ENCODE measurements at regions not wholly inside any gene's neighbourhood (a gene's known extent, or its start where the extent isn't known, plus 50 kb on each side); places are given as distances from the start of the nearest gene placed in this dataset.

DNA sequence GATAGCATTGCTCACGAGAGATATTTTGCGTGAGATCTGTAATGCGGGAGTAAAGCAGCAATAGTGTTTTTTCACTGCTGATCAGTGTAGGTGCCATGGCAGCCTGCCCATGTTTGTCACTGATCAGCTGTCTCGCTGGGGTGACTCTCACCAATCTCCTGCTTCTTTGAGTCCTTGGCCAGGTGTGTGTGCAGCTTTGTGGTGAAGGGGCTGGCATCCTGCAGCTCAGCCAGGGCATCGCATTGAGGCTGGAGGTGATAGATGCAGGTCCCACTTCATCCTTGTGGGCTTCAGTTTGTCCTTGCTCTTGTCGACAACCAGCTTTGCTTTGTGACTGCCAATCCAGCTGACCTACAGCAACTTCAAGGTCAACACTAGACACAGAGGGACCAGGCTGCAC is 258.3 kb upstream of the CXCR4 start:
- peak in 1 of 5 donors; percentile 5 for DNase-seq
- no peaks in the 10 kb centered on the region for H3K9me3 ChIP-seq (ENCODE audit: control insufficient read depth in 2 of 3, insufficient read depth in 1 of 3, low read length in 3 of 3)
- no peak overlapping the region for H3K9ac ChIP-seq (ENCODE audit: low read length in 3 of 3)
- no peak for FAIRE-seq
- H3K27me3 ChIP-seq (ENCODE audit: control insufficient read depth, insufficient read depth, low read length), result no peaks in the 10 kb centered on the region
- no peak overlapping the region for H3K4me3 ChIP-seq (ENCODE audit: low read length in 3 of 3)
- intact Hi-C loops (cut with DNase I), result no loop called here
- H3K36me3 ChIP-seq (ENCODE audit: control insufficient read depth in 2 of 3, insufficient read depth in 3 of 3, low read length in 3 of 3), result no peaks in the 10 kb centered on the region
- H3K4me1 ChIP-seq (ENCODE audit: control insufficient read depth in 2 of 3, insufficient read depth in 2 of 3, low read depth in 1 of 3, low read length in 3 of 3), result no peaks in the 10 kb centered on the region
- TF ChIP-seq, protein P1, sequence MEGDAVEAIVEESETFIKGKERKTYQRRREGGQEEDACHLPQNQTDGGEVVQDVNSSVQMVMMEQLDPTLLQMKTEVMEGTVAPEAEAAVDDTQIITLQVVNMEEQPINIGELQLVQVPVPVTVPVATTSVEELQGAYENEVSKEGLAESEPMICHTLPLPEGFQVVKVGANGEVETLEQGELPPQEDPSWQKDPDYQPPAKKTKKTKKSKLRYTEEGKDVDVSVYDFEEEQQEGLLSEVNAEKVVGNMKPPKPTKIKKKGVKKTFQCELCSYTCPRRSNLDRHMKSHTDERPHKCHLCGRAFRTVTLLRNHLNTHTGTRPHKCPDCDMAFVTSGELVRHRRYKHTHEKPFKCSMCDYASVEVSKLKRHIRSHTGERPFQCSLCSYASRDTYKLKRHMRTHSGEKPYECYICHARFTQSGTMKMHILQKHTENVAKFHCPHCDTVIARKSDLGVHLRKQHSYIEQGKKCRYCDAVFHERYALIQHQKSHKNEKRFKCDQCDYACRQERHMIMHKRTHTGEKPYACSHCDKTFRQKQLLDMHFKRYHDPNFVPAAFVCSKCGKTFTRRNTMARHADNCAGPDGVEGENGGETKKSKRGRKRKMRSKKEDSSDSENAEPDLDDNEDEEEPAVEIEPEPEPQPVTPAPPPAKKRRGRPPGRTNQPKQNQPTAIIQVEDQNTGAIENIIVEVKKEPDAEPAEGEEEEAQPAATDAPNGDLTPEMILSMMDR (IDR thresholded peaks at IDR 0.05; ENCODE audit: borderline replicate concordance, extremely low read depth, insufficient read depth), result no peak
- H3K27ac ChIP-seq (ENCODE audit: low read depth in 2 of 2, low read length in 2 of 2), result no peak overlapping the region

DNA sequence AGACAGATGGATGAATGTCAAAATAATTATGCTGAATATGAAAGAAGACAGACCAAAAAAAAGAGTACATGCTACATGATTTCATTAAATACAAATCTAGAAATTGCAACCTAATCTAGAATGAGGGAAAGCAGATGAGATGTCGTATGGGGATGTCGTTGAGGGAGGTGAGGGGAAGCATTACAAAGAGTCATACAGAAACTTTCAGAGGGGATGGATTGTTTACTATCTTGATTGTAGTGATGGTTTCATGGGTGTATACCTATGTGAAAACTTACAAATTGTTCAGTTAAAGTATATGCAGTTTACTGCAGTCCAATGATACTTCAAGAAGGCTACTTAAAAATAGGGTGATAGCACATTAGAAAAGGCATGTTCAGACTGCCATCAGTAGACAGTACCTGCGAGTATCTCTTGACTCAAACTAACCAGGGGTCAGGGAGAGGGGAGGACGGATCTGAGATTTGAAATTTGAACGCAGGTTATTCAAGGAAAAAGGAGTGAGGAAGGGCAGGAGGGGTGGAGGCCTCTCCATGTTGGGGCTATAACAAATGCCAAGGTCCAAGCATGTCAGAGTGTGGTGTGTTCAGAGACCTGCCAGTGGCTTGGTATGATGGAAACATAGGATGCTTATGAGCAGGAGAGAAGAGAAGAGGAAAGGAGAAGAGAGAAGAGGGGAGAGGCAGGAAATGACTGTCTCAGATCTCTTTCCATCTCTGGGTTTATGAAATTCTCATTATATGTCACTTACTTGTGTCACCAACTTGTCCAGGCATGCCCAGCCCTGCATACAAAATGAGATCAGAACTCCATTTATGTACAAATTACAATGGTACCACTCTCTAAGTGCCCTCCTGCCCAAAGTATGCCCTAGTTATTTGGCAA is 257.3 kb upstream of the CXCR4 start:
- Histone ChIP-seq H3K4me3 (ENCODE audit: low read length in 3 of 3) (no peak overlapping the region), H3K9ac (ENCODE audit: low read length in 3 of 3) (no peak overlapping the region), H3K9me3 (ENCODE audit: control insufficient read depth in 2 of 3, insufficient read depth in 1 of 3, low read length in 3 of 3) (no peaks in the 10 kb centered on the region), H3K27ac (ENCODE audit: low read depth in 2 of 2, low read length in 2 of 2) (no peak overlapping the region), H3K4me1 (ENCODE audit: control insufficient read depth in 2 of 3, insufficient read depth in 2 of 3, low read depth in 1 of 3, low read length in 3 of 3) (no peaks in the 10 kb centered on the region), H3K36me3 (ENCODE audit: control insufficient read depth in 2 of 3, insufficient read depth in 3 of 3, low read length in 3 of 3) (no peaks in the 10 kb centered on the region), H3K27me3 (ENCODE audit: control insufficient read depth, insufficient read depth, low read length) (no peaks in the 10 kb centered on the region)
- TF ChIP-seq, protein P1 (IDR thresholded peaks at IDR 0.05; ENCODE audit: borderline replicate concordance, extremely low read depth, insufficient read depth), result no peak
- FAIRE-seq (no peak), DNase-seq (no peak)
- intact Hi-C loops (cut with DNase I), result no loop called here

DNA sequence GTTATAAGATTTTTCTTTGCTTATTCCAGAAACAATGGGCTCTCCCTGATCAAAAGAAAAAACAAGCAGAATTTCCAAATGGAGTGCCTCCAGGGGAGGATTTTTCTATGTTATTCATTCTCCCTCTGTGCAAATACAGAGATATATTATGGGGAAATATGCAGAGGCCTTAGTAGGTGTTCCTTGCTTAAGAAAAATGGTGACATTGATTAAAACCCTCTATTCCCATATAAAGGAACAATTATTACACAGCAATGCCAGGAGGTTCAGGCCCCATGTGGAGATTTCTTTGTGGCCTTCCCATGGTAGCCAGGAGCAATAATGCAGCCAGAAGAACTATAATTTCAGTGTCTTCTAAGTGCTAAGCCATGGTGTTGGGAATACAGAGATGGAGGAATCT is 255.9 kb upstream of the CXCR4 start:
- Histone ChIP-seq H3K4me1 (ENCODE audit: control insufficient read depth in 2 of 3, insufficient read depth in 2 of 3, low read depth in 1 of 3, low read length in 3 of 3) (no peaks in the 10 kb centered on the region), H3K9me3 (ENCODE audit: control insufficient read depth in 2 of 3, insufficient read depth in 1 of 3, low read length in 3 of 3) (no peaks in the 10 kb centered on the region), H3K36me3 (ENCODE audit: control insufficient read depth in 2 of 3, insufficient read depth in 3 of 3, low read length in 3 of 3) (no peaks in the 10 kb centered on the region), H3K27me3 (ENCODE audit: control insufficient read depth, insufficient read depth, low read length) (no peaks in the 10 kb centered on the region), H3K9ac (ENCODE audit: low read length in 3 of 3) (no peak overlapping the region), H3K4me3 (ENCODE audit: low read length in 3 of 3) (no peak overlapping the region), H3K27ac (ENCODE audit: low read depth in 2 of 2, low read length in 2 of 2) (no peak overlapping the region)
- intact Hi-C loops (cut with DNase I), result no loop called here
- no peak for DNase-seq
- TF ChIP-seq, protein P1 (IDR thresholded peaks at IDR 0.05; ENCODE audit: borderline replicate concordance, extremely low read depth, insufficient read depth), result no peak
- FAIRE-seq, result no peak

All from kidney (tissue), 13 donors.